GM18498 (cell line): ENCODE measurements at regions not wholly inside any gene's neighbourhood (a gene's known extent, or its start where the extent isn't known, plus 50 kb on each side); places are given as distances from the start of the nearest gene placed in this dataset.

Source experiments
- ATAC-seq: cut with Tn5 transposase; IDR thresholded peaks from one replicate; pipeline ENCODE4 v1.9.1; 2021; ENCODE audit warnings: mild to moderate bottlenecking, moderate library complexity; ENCODE audit not compliant: unreplicated experiment

GRCh38 chr18:66676699-66677098, 72.8 kb upstream of the CDH19 start:
- no peak for ATAC-seq

- no peak for ATAC-seq
These were observed 70.4 kb upstream of the CDH19 start for GRCh38 chr18:66674286-66674685.

GRCh38 chr18:66668706-66669105, 64.8 kb upstream of the CDH19 start:
- ATAC-seq: no peak

GRCh38 chr18:66662632-66663031, 58.7 kb upstream of the CDH19 start:
- ATAC-seq: no peak

- ATAC-seq: no peak
These were observed 51.5 kb upstream of the CDH19 start for GRCh38 chr18:66655407-66655806.
